Keratinocyte (primary cell): ENCODE measurements at regions not wholly inside any gene's neighbourhood (a gene's known extent, or its start where the extent isn't known, plus 50 kb on each side); places are given as distances from the start of the nearest gene placed in this dataset.

Experiments
- DNase-seq: peaks from one replicate; pipeline ENCODE4 v3.0.0-alpha.2; 2011; ENCODE audit warnings: low read depth, missing footprints, low spot score
- FAIRE-seq: peaks from 2 replicates; lab custom pipeline; 2011; peaks lifted over from hg19 to GRCh38; lab: Jason Lieb, UNC
- H2AFZ ChIP-seq: 2 replicates; pipeline ENCODE4 v1.6.0; 2012; ENCODE audit warnings: low read length, control low read depth, inconsistent platforms; ENCODE audit not compliant: control insufficient read depth
- H3K27ac ChIP-seq: 2 replicates; pipeline ENCODE4 v1.5.1; 2011; ENCODE audit warnings: low read length; ENCODE audit not compliant: control insufficient read depth, insufficient read depth
- H3K27me3 ChIP-seq: 3 replicates; pipeline ENCODE4 v1.6.0; 2011; ENCODE audit warnings: low read length; ENCODE audit not compliant: control insufficient read depth, insufficient read depth; ENCODE audit errors: extremely low read depth
- H3K36me3 ChIP-seq, 2 experiments: 2 replicates in 1 of 2; 3 replicates in 1 of 2; pipeline ENCODE4 v1.5.1; 2011; ENCODE audit warnings: low read length in 2 of 2, mild to moderate bottlenecking in 1 of 2; ENCODE audit not compliant: control insufficient read depth in 2 of 2, insufficient read depth in 2 of 2; ENCODE audit errors: extremely low read depth in 1 of 2
- H3K4me1 ChIP-seq: 3 replicates; pipeline ENCODE4 v1.5.1; 2011; ENCODE audit warnings: low read length; ENCODE audit not compliant: control insufficient read depth, insufficient read depth; ENCODE audit errors: extremely low read depth
- H3K4me2 ChIP-seq: 3 replicates; pipeline ENCODE4 v1.6.0; 2011; ENCODE audit warnings: low read depth, low read length; ENCODE audit not compliant: control insufficient read depth, insufficient read depth; ENCODE audit errors: extremely low read depth
- H3K4me3 ChIP-seq, 3 experiments: fragments of 200-600 bp in 1 of 3; sonication (generic) in 1 of 3; 2 replicates in 2 of 3; 3 replicates in 1 of 3; pipeline ENCODE4 v1.5.1; 2011 to 2016; ENCODE audit warnings: low read length in 3 of 3, mild to moderate bottlenecking in 3 of 3, control low read depth in 2 of 3, inconsistent platforms in 1 of 3, low read depth in 1 of 3, mixed read lengths in 1 of 3, mixed run types in 1 of 3, moderate library complexity in 1 of 3; ENCODE audit not compliant: control insufficient read depth in 2 of 3, insufficient read depth in 2 of 3; ENCODE audit errors: extremely low read depth in 1 of 3
- H3K79me2 ChIP-seq: 2 replicates; pipeline ENCODE4 v1.6.0; 2012; ENCODE audit warnings: low read length; ENCODE audit not compliant: control insufficient read depth, insufficient read depth
- H3K9ac ChIP-seq: 3 replicates; pipeline ENCODE4 v1.6.0; 2011; ENCODE audit warnings: low read length; ENCODE audit not compliant: control insufficient read depth, insufficient read depth; ENCODE audit errors: extremely low read depth
- H3K9me1 ChIP-seq: 3 replicates; pipeline ENCODE4 v1.6.0; 2011; ENCODE audit warnings: low read length; ENCODE audit not compliant: control insufficient read depth, insufficient read depth; ENCODE audit errors: extremely low read depth
- H3K9me3 ChIP-seq: 2 replicates; pipeline ENCODE4 v1.5.1; 2012; ENCODE audit warnings: low read depth, low read length; ENCODE audit not compliant: control insufficient read depth
- H4K20me1 ChIP-seq: 3 replicates; pipeline ENCODE4 v1.6.0; 2011; ENCODE audit warnings: low read length; ENCODE audit not compliant: control insufficient read depth, insufficient read depth; ENCODE audit errors: extremely low read depth
- CTCF ChIP-seq, 3 experiments: IDR thresholded peaks in 1 of 3; conservative IDR thresholded peaks in 1 of 3; optimal IDR thresholded peaks in 1 of 3; 2 replicates in 2 of 3; 3 replicates in 1 of 3; pipeline versions ENCODE3 to v1.5.1; 2011; ENCODE audit warnings: low read length in 3 of 3, mild to moderate bottlenecking in 3 of 3, moderate library complexity in 2 of 3, control low read depth in 1 of 3, inconsistent platforms in 1 of 3; ENCODE audit not compliant: insufficient read depth in 2 of 3; ENCODE audit errors: extremely low read depth in 1 of 3
- EZH2 ChIP-seq: IDR thresholded peaks from one replicate; pipeline ENCODE4 v1.6.1; 2012; ENCODE audit warnings: inconsistent platforms, mild to moderate bottlenecking, low read length, moderate library complexity
- dilution Hi-C: fragments of 300-500 bp; cut with MboI; formaldehyde crosslinking; loops from one replicate; pipeline ENCODE4 v1.7.0; 2020; ENCODE audit warnings: low sequenced_read_pairs; ENCODE audit not compliant: extremely low pct_ligation_motif_present

GRCh38 chr5:68746220-68746619, 347.6 kb upstream of the SLC30A5 start:
- Histone ChIP-seq H3K36me3 (no peaks in the 10 kb centered on the region), H3K27ac (no peak overlapping the region), H3K9me1 (no peaks in the 10 kb centered on the region), H2AFZ (no peak overlapping the region), H3K9ac (no peak overlapping the region), H3K4me2 (no peak overlapping the region), H3K79me2 (no peaks in the 10 kb centered on the region), H3K4me1 (no peaks in the 10 kb centered on the region), H3K9me3 (no peaks in the 10 kb centered on the region), H3K27me3 (no peaks in the 10 kb centered on the region), H3K4me3 (no peak overlapping the region), H4K20me1 (no peaks in the 10 kb centered on the region)
- dilution Hi-C loops: no loop called here
- DNase-seq: no peak
- TF ChIP-seq CTCF (optimal IDR thresholded peaks at IDR 0.05 in 1 of 3, IDR thresholded peaks at IDR 0.05 in 1 of 3, conservative IDR thresholded peaks at IDR 0.05 in 1 of 3; ENCODE audit: extremely low read depth in 1 of 3, insufficient read depth in 2 of 3, low read length in 3 of 3): no peak
- no peak for TF ChIP-seq EZH2
- no peak for FAIRE-seq

DNA sequence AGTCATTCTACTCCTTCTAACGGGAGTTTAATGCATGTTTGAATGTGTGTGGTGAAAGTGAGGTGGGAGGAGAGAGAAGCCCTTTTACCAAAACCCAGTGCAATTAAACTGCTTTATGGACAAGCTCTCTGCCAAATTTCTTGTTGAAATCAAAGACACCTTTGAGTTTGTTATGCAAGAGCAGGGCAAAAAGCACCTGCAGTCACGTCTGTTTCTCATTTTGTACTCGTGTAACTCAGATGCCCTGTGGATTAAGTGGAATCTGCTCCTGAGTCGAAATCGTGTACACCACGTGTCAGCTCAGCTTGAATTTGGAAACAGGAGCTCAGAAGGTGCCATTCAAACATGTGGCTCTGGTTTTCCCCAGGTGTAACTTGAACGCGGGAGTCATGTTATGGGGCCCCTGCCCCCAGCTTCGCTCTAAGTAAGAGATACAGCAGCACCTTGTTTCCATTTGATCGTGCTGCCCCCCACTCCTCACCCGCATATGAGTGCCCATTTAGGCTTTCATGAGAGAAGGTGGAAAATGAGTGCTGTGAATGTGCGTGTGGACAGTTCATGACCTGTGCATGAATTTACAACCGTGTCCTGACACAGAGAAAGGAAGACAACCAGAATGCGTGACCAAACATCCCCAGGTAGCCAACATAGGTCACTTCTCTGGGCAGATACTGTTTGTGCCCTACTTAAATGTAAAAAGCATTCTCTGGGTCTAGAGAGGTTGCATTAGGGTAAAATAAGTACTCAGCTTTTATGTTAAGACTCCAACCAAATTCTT, 347.0 kb upstream of the SLC30A5 start:
- H4K20me1 ChIP-seq: no peaks in the 10 kb centered on the region
- dilution Hi-C loops: no loop called here
- H3K4me3 ChIP-seq: no peak overlapping the region
- no peaks in the 10 kb centered on the region for H3K79me2 ChIP-seq
- DNase-seq: no peak
- H3K27ac ChIP-seq: no peak overlapping the region
- no peaks in the 10 kb centered on the region for H3K9me3 ChIP-seq
- no peak overlapping the region for H3K4me2 ChIP-seq
- H2AFZ ChIP-seq: no peak overlapping the region
- no peaks in the 10 kb centered on the region for H3K27me3 ChIP-seq
- FAIRE-seq: no peak
- H3K9ac ChIP-seq: no peak overlapping the region
- no peaks in the 10 kb centered on the region for H3K36me3 ChIP-seq
- no peaks in the 10 kb centered on the region for H3K9me1 ChIP-seq
- TF ChIP-seq EZH2 (no peak), CTCF (optimal IDR thresholded peaks at IDR 0.05 in 1 of 3, IDR thresholded peaks at IDR 0.05 in 1 of 3, conservative IDR thresholded peaks at IDR 0.05 in 1 of 3; ENCODE audit: extremely low read depth in 1 of 3, insufficient read depth in 2 of 3, low read length in 3 of 3) (no peak)
- H3K4me1 ChIP-seq: no peaks in the 10 kb centered on the region
